GM20431 (cell line): ENCODE measurements at regions not wholly inside any gene's neighbourhood (a gene's known extent, or its start where the extent isn't known, plus 50 kb on each side); places are given as distances from the start of the nearest gene placed in this dataset.

Experiments
- in situ Hi-C: fragments of 300-500 bp; cut with MseI, MboI; formaldehyde crosslinking; loops from one replicate; pipeline ENCODE4 v1.15.0; 2020; ENCODE audit warnings: low sequenced_read_pairs; ENCODE audit not compliant: unreplicated experiment

DNA sequence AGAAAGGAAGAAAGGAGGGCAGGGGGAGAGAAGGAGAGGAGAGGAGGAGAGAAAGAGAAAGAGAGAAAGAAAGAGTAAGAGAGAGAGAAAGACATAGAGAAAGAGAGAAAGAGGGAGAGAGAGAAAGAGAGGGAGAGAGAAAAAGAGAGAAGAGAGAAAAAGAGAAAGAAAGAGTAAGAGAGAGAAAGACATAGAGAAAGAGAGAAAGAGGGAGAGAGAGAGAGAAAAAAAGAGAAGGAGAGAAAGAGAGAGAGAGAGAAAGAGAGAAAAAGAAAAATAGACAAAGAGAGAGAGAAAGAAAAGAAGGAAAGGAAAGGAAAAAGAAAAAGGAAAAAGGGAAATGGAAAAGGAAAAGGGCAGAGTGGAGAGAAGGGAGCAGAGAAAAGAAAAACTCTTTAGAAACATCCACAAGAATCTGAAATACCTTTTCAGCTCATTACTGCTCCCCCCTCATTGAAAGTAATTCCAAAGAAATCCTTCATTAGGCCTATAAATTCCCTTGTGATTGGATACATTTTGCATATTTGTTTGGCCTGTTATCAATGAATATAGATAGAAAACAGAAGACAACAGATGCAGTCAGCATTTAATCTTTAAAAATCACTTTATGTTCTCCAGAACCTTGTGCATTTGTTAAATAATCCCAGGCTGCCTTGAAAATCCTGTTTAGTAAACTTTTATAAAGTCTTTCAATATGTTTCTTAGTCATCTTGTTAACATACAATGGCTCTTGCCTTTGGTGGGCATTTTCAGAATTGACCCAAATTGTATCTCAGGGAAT is 411.5 kb downstream of the NFIB start:
- in situ Hi-C loops: no loop called here

DNA sequence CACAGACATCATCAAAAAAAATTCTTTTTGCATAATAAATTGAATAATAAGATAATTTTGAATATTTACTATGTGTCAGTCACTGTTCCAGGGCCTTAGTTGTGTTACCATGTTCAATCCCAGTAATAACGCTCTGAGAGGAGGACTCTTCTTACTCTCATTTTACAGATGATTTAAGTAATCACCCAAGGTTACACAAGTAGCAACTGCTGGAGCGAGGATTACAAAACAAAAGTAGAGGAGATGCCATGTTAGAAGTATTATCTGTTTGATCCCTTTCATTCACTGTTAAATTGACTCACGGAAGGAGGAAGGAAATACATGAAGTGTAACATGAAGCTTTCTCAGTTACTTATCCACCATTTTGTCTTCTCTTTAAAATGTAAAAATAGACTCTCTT is 412.8 kb downstream of the NFIB start:
- in situ Hi-C loops: no loop called here

DNA sequence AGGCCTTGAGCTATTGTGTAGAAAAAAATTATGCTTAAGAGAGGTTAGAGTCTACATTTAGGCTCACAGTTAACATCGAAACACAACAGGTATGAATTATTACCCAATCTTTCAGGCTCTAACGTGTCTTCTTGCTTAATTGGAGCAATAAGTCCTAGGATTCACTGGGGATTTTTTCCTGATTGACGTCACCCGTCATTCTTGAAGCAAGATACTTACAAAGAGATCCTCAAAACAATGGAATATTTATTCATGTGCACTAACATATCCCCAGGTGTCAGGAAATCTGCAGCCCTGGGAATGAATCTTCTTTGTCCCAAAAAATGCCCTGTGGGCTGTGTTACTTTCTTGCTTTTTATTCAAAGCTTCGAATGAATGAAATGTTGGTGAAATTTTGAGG is 413.5 kb downstream of the NFIB start:
- in situ Hi-C loops: no loop called here

DNA sequence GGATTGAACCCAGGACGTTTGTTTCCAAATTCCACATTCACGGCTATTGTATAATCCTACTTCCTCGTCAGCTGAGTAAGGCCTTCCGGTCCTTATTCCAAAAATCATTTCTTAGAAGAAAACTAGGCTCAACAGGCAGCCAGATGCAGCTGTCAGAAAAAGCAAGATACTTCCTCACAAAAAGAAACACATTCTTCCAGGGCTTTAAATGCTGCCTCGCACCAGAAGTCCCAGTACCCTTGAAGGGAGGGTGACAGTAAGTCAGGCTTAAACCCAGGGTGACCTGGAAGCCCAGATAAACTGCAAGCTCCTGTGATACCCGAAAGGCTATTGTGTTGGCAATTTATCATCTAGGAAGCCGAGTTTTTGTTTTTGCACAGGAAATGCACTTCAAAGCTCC is 414.0 kb downstream of the NFIB start:
- in situ Hi-C loops: no loop called here

DNA sequence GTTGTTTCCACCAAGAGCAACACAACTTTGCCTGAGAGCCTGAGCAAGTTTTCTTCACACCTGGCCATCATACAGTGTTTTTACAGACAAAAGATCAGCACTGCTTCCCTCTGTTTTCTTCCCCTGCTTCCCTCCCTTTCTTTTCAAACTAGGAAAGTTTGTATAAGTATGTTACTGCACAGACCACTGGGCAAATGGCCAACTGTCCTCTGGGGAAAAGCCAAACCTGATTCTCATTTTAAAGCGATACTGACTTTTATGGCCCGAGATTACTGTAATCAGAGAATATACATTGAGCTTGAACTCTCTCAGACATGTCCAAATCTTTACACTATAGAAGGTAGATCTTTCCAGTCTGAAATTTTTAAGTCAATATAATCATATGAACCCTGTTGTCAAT is 415.0 kb downstream of the NFIB start:
- in situ Hi-C loops: no loop called here

DNA sequence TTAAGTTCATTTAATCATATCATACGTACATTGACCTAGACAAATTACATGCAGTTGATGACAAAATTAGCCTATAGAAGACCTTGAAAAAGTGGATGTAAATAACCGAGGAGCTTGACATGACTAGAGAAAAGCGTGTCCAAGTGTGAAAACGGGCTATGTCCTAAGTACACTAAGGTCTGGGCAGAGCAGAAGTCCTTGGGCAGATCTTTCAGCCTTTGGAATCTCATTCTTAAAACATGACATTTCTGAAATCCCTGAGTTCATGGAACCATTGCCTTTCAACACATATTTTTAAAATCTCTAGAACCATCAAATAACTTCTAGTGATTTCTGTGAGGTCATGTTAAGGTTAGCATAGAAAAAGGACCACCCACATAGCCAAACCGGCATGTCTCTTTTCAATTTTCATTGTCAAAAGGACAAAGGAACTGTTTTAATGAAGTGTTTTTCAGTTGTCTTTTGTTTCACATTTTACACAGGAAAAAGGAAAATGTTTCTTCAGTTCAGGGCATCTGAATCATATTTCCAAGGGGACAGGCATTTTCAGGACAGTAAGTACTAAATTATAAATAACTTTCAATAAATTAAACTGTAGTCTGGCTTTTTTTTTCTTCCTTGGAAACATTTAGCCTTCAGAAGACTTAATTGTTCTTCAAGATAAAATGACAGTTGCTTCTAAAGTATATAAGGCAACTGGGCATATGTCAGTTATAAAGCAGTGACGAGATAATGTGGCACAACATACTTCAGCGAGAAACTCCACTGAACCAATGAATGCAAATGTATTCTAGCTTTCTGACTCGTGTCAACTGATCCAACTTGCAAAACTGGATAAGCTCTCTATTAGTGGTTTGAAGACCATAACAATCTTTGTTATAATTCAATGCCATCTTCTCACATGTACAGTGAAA is 416.8 kb downstream of the NFIB start:
- in situ Hi-C loops: no loop called here

DNA sequence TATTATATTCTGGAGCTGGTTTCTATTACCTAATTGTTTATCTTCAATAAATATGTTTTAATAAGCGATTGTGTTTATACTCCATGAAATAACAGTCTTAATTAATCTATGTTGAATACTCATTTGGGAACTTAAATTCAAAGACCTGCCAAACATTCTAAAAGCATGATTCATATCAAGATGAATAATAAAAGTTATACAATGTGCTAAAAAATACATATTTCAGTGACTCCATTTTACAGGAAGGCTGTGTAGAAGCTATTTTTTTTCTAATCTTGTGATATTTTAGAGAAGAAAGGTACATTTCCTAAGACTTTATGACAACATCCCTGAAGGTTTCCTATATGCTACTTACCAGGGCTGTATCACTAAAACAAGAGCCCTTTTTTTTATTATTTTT is 417.9 kb downstream of the NFIB start:
- in situ Hi-C loops: no loop called here

DNA sequence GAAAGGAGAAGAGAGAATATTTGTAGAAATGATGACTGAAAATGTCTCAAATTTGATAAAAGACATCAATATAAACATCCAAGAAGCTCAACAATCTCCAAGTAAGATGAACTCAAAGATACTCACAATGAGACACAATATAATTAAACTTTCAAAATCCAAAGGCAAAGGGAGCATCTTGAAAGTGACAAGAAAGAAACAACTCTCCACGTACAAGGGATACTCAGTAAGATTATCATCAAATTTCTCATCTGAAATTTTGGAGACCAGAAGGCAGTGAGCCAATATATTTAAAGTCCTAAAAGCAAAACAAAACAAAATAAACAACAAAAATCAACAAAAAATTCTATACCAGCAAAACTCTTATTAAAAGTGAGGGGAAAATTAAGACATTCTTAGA is 428.7 kb downstream of the NFIB start:
- in situ Hi-C loops: no loop called here

DNA sequence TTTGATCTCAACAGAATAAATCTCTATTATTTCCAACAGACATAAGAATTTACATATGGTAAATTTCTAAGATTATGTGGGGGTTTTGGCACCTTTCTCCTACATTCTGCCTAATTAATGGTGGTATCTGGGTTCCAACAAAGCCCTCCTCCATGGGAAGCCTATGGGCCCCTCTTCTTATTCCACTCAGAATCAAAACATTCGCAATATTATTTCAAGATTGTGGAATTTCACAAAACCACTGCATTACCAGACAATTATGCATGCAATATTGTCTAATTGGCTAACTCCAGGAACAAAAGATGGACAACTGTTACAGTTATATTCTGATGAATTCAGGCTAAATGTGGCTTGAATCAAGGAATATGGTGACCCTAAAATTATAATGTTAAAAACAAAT is 434.0 kb downstream of the NFIB start:
- in situ Hi-C loops: no loop called here

DNA sequence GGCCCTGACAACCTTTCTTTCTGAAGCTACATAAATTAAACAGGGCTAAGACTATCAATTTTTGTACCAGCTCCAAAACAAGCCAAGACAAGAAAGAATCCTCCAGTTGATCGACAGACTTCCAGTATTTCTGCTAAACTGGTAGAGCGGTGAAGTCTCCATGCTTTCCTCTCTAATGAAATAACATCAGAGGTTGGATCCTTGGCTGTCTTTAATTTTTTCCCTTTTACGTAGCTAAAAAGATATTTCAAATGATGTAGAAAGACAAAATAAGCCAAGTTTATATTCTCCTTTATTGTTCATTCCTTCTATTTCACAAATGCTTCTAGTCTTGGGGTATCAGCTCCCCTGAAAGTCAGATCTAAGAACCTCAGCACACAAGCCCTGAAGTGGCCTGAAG is 434.9 kb downstream of the NFIB start:
- in situ Hi-C loops: no loop called here

DNA sequence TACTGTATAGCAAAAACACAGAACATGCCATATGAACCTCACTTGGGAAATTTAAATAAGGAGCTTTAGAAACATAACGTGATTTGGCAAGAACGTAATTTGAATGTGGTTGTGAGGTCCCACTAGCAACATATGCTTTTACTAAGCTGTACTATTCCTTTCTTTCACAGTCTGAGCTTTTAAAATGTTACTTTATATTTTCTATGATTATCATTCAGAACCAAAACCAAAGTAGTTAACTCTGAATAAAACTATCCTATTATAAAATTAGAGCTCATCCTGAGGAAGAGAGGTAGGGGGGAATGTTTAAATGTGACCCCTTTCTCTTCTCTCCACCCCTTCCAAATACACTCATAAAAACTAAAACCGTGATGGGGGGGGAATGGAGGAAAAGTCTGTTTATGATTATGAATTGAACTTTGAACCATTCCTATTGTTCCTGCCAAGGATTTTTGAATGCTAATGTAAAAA is 435.7 kb downstream of the NFIB start:
- in situ Hi-C loops: no loop called here

DNA sequence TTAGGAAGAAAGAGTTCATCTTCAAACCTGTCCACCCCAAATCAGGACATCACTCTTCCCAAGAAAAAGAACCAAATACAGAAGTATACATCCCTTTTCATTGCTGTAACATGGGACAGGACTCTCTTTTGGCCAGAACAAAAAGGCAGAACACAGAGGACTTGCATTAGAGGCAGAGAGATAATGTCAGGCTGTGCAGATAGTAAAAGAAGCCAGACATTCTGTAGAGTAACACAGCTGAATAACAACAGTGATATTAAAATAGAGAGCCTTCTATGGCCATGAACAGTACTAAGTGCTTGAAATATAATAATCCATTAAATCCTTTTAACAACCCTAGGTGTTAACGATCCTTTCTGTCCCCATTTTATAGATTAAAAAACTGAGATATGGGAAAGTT is 437.2 kb downstream of the NFIB start:
- in situ Hi-C loops: no loop called here

DNA sequence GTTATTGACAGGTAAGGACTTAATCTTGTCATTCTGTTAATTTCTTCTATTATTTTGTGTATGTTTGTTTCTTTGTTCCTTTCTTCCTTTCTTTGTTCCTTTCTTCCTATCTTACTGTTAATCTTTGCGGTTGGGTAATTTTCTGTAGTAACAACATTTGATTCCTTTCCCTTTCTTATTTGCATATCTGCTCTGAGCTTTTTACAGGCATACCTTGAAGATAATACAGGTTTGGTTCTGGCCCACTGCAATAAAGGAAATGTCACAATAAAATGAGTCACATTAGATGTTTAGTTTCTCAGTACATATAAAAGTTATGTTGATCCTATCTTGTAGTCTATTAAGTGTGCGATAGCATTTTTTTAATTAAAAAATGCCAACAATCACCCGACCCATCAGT is 440.7 kb downstream of the NFIB start:
- in situ Hi-C loops: no loop called here

DNA sequence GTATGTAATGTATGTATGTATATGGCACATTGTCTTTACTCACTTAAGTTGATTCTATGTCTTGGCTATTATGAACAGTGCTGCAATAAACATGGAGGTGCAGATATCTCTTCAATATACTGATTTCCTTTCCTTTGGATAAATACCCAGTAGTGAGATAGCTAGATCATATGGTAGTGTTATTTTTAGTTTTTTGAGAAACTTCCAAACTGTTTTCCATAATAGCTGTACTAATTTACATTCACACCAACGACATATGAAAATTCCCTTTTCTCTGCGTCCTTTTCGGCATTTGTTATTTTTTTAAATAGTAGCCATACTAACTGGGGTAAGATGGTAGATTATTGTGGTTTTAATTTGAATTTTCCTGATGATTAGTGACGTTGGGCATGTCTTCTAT is 445.6 kb downstream of the NFIB start:
- in situ Hi-C loops: no loop called here

DNA sequence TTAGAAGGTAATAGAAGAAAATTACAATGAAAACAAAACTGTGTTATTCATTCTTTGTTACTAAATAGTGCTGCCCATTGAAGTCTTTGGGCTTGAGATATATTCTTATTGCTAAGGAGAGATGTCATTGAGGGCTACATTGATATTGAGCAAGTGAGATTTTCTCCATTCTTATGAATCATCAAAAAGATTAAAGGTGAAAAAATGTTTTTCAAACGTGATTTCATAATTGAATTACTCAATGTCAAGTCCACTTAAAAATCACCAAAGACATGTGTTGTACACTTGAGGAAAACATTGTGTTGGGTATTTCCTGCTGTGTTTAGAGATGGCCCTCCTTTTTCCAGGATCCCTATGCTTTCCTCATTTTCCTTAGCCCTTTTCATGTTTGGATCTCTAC is 448.1 kb downstream of the NFIB start:
- in situ Hi-C loops: no loop called here

DNA sequence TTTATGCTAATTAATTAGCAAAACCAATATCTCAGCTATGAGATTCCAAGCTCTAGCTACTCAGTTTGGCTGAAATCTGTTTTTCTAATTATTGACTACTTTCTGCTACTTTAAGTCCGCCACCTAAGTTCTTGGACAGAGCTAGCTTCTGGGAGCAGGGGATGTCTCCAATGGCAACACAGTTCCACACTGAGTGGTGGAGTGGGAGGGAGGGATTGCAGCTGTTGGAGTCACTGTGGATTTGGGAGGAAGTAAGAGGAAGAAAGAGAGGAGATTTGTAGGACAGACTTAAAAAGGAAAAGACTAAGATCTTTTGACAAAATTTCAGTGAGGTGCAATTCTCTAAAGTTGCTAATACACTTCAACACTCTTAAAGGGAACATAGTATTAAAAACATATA is 450.8 kb downstream of the NFIB start:
- in situ Hi-C loops: no loop called here

DNA sequence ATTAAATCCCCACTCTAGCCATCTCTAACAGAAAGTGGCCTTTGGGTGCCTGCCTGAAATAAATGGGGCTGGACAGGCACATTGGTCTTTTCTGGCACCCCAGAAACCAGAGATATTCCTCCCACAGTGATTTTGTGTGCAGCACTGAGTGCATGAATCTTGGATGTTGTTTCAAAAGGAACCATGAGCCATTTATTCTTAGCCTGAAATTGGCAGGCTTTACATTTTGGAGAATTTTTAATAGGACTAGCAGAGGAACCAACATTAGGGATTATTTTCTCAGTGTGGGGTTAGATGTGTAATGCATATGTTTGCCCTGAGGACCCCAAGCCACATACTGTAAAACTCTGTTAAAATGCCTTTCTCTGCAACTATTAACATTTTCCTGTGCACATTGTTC is 451.3 kb downstream of the NFIB start:
- in situ Hi-C loops: no loop called here

DNA sequence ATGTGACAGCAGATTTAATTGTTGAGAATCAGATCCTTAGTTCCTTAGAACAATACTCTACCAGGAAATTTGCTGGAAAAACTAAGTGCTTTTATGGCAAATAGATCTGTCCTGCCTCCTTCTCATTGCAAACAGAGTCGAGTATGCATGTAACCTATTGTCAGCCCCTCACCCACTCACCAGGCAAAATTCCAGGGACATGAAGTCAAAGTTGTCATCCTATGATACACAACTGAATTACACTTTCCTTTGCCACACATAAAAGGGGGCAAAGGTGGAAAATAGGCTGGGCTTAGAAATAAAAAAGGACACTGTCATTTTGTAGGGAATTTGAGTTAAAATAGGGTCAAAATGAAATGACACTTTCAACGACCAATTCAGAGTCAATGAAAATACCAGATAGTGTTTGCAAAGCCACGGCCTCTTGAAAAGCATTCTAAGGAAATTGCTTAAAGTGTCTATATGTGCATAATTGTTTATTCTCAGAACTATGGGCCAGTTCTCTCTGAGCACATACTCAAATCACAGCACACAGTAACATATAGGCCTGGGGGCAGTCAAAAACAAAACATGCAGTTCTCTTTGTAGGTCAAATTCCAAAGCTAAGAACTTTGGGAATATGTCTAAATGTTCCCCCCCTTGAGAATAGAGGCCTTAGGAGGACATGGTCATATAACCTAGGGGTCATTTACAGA is 452.8 kb downstream of the NFIB start:
- in situ Hi-C loops: no loop called here

DNA sequence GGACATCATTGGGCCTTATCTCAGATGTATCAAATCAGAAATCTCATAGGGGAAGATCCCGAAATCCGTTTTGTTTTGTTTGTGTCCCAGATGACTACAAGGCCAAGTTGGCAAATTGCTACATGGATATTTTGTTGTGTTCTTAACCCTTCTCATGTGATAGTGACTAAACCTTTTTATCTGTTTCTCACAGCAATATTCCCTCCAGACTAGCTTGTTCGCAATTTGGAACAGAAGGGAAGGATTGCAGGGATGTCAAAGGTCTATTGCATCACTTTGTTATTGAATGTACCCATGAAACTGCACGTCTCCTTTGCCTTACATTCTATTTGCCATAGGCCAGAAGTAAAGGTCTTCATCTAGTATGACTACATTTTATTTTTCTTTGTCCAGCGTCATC is 453.9 kb downstream of the NFIB start:
- in situ Hi-C loops: no loop called here

DNA sequence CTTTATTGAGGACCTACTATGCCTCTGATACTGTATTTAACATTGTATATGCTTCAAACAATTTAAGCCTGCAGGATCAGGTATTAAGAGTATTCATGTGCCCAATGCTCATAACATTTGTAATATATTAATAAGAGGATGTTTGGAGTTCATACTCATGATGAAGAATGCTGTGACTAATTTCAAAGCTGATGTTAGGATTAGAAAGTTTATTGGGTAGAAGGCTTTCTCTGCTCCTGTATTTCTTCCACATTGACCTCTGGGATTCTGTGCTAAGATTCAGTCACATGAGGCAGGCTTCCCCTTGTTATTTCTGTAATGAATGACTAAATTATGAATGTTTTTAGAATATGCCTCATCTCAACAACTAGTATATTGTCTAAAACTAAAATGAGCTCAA is 456.4 kb downstream of the NFIB start:
- in situ Hi-C loops: no loop called here

DNA sequence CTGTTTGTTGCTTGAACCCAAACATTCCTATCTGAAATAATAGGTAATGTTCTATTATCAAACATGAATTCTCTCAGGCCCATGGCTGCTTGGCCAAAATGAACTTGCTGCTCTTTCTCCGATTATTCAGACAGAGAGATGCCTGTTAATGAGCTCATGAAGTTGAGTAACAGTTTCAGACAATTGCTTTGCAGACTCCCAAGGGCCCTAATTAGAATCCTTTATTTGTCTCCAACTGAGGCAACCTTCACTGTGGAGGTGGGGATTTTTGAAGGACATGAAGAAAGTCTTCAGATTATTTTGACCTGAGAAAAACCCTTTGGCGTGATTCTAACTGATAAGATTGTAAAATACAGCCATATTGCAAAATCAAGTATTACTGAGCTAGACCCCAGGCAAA is 466.7 kb downstream of the NFIB start:
- in situ Hi-C loops: no loop called here
